GM21526 (cell line): ENCODE measurements at regions not wholly inside any gene's neighbourhood (a gene's known extent, or its start where the extent isn't known, plus 50 kb on each side); places are given as distances from the start of the nearest gene placed in this dataset.
A peak's percentile ranks its signal among the peaks of the same experiment; 100 is the strongest.

Experiments
- ATAC-seq: cut with Tn5 transposase; IDR thresholded peaks from one replicate; pipeline ENCODE4 v1.9.1; 2021; ENCODE audit warnings: moderate library complexity; ENCODE audit not compliant: unreplicated experiment, low FRiP score

DNA sequence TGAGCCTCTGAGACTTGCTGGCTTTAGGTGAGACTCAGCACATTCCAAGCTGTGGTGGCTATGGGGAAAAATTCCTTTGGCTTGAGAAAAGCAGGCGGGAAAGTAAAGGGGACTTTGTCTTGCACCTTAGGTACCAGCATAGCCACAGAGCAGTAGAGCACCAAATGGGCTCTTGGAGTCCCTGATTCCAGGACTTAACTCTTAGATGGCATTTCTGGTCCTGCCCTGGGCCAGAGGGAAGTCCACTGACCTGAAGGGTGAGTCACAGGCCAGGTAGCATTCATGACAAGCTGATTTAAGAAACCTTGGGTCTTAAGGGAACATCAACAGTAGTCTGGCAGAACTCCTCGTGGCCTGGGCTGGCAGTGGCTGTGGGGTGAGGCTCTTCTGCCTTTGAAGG, 344.7 kb downstream of the DUSP10 start:
- no peak for ATAC-seq

DNA sequence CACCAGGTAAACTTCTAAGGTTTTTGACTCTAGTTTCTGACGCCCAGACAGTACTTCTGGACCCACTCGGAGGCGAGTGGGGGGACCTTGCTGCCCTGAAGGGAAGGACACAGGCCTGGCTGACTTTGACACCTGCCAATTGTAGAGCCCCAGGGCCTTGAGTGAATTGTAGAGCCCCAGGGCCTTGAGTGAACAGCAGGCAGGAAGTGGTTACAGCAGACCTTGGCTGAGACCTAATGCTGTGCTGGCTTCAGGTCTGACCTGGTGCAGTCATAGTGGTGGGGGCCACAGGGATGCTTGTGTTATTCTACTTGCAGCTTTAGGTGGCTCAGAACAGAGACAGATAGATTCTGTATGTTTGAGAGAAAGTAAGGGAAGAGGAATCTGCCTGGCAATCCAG, 344.3 kb downstream of the DUSP10 start:
- ATAC-seq = no peak

DNA sequence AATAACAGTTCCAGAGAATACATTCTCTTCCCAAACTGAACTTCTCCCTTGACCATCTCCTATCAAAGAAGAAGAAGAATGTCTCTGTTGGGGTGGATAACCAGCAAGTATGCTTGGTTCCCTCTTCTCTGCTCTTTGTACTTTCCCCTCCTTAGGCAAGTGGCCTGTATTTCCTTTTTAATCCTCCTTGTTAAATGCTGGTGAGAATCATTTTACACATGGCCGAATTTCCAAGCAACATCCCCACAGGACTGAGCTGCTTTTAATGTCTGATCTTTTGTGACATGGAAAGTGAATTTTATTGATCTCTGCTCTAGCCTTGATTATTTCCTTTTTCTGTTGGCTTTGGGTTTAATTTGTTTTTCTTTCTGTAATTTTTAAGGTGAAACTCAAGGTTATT, 336.7 kb downstream of the DUSP10 start:
- ATAC-seq = no peak

DNA sequence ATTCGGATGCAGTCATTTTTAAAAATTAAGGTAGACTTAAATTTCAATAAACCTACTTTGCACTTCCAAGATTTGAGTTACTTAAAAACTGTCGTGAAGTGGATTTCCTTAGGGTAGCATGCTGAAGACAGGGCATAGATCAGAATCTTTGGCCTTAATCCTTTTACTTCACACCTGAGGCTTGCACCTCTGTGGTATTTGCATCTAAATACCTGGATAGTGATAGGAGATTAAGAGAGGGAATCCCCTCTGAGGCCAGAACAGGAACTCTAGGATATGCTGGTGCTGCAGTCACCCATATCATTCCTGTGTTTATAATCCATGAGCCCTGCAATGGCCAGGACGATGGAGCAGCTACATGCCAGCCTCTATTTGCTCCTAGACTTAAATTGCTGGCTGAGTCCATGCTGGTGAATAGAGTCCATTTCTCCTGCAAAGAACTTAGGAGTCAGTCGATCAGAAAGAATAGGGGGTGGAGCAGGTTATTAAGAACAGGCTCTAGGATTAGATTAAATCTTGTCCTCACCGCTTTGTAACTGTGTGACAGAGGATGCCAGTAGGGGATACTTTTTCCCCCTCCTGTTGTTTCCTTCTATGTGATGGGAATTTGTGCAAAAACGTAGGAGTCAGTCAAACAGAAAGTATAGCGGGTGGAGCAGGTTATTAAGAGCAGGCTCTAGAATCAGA, 333.6 kb downstream of the DUSP10 start:
- no peak for ATAC-seq

DNA sequence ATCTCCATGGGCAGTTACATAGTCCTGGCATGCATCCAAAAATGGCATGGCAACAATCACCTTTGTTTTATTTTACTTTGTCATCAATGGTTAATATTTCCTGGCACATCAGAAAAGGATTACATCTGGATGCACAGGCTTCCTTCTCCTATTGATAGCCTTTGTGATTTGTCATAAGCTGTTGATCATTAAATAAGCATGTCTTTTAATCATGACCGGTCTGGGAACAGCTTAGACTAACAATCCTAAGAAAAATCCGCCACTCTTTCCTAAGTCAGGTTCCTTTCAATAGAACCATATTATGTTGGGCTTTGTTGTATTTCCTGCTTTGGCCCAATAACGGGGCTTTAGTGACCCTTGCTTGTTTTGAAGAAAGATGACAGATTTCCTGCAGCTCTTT, 330.6 kb downstream of the DUSP10 start:
- no peak for ATAC-seq

DNA sequence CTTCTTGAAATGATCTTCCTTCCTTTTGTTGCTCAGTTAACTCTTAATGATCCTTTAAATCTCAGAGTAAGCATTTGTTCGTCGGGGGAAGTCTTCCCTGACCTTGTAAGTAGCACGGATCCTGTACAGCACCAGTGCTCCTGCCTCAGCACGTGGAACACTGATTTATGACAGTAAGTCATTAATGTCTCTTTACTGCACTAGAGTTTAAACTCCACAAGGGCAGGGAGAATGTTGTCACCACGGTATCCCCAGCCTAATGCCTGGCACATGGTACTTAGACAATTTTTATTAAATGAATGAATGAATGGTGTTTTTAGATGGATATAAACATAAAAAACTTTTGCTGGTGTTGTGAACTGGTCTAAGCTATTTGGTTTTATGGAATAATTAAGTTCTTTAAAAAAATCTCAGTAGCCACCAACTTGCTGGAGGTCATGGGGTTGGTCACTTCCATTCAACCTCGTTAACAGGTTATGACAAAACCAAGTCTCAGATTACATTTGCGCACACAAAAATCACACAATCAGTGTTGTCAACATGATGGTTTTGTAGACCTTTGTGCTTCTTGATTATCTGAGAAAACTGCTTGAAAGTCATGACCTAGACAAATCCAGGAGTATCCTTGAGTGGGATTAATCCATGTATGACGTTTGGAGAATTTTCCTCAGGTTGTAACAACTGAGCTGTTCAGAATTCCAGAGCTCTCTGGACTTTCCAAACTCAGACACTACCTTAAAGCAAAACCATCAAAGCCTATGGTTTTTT, 326.9 kb downstream of the DUSP10 start:
- no peak for ATAC-seq

DNA sequence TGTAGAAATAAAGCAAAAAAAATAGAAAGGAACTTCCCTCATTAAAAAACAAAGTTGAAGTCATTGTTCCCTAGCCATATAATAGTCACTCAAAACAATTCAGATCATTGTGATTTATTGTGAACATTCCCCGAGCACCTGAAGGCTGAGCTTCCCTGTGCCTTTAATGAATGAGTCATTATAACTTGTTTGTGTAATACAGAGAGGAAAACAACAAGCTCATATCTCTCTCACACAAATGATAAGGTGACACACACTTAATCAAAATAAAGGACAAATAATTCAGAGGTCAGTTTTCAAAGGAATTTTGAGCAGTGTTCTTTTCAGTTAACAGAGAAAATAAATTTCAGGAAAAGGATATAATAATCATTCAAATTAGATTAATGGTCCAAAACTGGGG, 326.2 kb downstream of the DUSP10 start:
- no peak for ATAC-seq

DNA sequence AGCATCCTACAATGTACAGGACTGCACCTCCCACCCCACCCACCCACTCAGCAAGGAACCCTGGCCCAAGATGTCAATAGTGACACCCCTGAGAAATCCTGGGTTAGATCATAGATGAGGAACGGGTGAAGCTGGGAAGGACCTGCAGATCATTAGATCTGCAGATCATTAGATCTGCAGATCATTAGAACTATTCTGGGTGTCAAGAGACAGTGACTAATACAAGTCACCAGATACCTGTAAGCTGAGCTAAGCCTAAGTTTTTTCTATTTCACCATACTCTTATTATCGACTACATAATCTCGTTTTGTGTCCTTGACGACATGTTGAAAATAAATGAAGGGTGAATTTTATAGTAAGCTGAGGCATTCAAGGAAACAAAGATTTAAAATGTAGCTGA, 325.7 kb downstream of the DUSP10 start:
- no peak for ATAC-seq

DNA sequence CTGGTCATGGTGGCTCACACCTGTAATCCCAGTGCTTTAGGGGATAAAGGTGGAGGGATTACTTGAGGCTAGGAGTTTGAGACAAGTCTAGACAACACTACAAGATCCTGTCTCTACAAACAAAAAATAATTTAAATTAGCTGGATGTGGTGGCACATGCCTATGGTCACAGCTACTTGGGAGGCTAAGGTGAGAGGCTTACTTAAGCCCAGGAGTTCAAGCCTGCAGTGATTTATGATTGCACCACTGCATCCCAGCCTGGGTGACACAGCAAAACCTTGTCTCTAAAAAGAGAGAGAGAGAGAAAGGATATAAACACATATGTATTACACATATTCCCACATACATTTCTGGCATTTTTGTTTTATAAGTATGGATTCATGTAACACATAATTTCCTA, 325.2 kb downstream of the DUSP10 start:
- ATAC-seq = no peak

DNA sequence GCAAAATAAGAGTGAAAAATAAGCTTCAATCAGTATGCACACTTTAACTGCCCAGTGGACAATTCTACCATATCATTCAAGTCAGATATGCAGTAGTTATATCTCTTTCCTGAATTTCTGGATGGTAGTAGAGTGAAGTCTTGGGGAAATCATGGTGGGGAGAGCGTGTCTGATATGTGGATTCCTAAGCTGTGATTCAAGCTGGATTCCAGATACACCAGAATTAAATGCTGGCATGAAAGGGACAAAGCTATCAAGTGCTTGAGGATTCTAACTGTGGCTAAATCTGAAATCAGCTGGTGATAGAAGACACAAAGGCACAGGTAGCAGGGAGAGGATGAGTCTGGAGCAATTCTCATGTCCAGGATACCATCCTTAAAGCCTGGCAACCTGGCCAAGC, 323.5 kb downstream of the DUSP10 start:
- ATAC-seq = no peak

DNA sequence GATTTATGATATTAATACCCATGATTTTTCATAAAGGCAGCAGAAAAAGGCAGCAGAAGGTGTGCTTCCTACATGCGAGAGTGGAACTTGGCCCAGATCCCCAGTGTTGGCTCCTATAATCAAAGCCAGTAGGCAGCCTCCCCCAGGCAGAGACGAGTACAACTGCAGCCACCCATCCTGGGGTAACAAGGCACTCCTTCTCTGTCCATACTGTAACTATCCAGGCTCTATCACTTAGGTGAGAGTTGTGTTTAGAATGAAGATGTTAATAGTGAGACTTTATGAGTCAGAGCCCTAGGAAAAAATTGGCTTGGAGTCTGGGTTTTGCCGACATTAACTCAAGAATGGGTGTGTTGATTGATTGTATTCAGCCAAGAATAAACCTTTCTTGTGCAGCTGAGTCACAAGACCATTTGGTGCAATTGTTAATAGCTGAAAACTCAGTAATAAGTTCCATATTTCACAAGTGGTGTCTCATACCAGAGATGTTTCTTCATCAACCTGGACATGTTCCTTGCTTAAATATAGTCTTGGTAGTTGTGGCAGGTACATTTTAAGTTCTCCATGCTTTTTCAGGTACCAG, 322.3 kb downstream of the DUSP10 start:
- no peak for ATAC-seq

DNA sequence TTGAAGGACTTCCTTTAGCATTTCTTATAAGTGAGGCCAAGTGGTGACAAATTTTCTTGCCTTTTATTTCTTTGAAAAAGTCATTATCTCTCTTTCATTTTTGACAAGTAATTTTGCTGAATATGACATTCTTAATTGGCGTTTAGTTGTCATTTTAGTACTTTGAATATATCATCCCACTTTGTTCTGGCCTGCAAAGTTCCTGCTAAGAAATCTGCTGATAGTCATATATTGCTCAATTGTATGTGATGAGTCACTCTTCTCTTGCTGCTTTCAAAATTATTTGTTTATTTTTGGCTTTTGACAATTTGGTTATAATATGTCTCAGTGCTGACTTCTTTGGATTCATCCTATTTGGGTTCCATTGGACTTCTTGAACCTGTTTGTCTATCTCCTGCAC, 312.6 kb downstream of the DUSP10 start:
- ATAC-seq = no peak

DNA sequence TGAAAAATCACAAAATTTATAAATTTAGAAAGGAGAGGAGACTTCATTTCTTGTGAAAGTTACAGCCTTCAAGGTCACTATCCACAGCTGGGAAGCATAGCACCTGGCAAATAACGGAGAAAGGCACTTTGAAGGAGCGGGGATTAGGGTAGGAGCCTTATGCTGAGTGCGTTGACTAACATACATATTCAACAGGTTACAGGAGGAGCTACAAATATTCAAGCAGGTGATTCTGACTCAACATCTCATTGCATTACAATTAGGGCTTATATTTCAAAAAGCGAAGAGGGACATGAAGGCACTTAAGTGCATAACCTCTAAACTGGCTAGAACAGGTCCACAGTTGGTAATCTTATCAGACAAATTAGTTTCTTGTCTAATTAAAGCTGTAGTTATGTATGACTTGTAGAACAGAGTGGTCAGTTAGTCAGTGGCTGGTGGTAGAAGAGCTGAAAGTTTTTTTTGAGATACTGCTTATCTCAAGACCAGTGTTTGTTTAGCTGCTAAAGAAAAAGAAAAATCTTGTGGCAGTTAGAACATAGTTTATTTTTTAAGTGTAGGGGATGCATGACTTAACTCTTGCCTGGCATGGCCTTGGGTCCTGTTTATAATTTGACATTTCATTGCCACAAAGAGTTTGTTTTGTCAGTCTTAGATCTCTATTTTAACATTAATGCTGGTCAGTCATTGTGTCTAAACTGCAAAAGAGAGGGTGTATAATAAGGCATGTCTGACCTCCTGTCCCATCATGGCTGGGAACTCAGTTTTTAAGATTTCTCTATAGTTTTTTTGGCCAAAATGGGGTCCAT, 311.5 kb downstream of the DUSP10 start:
- ATAC-seq = no peak

DNA sequence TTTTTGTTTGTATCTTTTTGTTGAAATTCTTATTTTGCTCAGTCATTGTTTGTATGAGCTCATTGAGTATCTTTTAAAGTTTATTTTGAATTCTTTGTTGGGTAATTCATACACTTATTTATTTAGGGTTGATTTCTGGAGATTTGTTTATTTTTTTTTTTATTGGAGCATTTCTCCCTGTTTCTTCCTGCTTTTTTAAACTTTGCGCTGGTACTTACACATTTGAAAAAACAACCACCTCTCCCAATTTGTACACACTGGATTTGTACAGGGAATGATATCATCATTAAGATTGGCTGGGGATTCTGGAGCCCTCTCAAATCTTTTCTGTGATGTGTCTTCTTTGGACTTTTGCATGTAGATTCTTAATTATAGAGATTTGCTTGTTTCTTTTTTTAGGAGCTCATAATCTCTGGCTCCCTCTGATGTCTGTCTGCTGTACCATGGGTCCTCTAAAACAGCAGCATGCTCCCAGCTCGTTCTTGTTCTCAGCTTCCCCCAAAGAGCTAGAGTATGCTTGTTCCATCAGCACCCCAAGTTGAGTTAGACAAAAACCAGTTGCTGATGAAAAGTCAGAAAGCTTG, 310.7 kb downstream of the DUSP10 start:
- ATAC-seq = no peak

DNA sequence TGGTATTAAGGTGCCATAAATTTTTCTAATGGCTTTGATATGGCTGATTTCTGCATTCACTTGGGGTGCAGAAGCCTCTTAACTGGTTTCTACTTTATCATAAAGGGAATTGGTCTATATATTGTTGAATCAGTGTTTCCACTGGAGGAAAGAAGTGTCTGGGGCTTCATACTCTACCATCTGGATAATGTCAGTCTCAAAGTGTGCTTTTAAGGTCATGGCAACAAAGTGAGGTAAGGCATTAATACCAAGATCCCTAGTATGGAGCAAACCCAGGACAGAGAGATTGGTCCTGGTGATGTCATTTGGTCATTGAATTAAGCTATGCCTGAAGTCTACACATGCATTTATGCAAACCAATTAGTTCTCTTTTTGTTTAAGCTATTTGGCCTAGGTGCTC, 309.9 kb downstream of the DUSP10 start:
- ATAC-seq = no peak

DNA sequence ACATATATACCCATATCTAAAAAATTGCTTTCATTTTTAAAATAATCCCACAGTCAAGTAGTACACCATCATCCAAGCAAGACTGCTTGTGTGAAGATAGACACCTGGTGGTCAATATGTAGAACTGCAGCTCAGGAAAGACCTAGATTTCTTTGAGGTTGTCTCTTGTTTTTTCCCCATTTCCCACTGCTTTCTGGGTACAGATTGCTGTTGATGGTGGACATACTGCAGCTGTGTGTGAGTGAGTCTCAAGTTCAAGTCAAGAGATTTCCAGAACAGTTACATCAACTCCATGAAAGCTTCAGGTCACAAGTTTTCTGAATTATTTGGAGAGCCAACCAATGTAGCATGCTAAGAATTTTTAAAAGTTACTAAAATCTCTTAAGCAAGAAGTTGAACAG, 306.4 kb downstream of the DUSP10 start:
- ATAC-seq = peak; percentile 71

DNA sequence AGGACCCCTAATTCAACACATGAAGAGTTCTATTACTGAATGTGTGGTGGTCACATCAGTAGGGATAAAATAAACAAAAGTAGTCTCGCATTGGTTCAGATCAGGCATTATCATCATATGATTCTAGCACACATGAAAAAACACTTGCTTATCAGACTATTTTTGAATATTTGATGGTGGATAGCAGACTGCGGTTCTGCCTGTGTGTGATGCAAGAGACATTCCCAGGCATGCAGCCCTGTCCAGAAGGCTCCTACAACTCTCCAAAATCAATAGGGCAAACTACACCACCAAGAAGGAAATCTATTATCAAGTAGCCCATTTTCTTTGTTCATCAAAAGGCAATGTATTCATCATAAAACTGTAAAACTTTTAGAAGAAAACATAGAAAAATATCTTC, 304.7 kb downstream of the DUSP10 start:
- no peak for ATAC-seq

DNA sequence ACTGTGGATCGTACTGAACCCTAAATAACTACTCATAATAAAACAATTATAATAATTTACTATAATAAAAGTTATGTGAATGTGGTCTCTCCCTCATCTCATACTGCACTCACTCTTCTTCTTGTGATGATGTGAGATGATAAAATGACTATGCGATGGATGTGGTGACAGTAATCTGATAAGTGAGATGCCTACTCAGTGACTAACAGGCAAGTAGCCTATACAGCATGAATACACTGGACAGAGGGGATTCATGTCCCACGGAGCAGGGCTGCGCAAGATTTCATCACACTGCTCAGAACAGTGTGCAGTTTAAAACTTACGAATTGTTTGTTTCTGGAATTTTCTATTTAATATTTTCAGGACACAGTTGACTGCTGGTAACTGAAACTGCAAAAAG, 304.0 kb downstream of the DUSP10 start:
- no peak for ATAC-seq

DNA sequence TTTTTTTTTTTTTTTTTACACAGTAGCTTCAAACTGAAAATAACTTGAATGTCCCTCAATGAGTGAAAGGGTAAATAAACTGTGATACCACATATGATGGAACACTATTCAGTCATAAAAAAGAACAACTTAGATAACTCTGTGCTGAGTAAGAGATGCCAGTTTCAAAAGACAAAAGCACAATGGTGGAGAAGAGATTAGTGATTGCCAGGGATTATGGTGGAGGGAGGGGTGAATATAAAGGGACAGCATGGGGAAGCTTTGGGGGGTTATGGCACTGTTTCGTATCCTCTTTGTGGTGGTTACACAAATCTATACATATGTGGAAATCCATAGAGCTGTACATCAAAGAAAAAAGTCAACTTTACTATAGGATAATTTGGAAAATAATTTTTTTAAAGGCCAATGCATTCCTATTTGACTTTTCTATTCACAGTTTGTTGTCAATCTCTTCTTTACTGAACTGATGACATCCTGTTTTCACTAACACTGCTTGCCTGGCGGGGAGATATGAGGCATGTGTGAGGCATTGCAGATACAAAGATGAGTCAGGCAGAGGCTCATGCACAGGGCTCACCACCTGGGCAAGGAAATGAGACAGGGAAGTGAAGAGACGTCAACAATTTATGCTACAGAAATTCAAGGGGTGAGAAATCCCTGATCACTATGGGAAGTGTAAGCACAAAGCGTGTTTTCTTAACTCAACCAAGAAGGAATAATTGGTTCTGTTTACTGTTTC, 302.7 kb downstream of the DUSP10 start:
- peak; percentile 82 for ATAC-seq
